NCI-H774 (cell line): ENCODE measurements at regions not wholly inside any gene's neighbourhood (a gene's known extent, or its start where the extent isn't known, plus 50 kb on each side); places are given as distances from the start of the nearest gene placed in this dataset.

Experiments
- DNase-seq: peaks from one replicate; lab custom pipeline; 2025; lab: John Stamatoyannopoulos, UW

- DNase-seq, result no peak
Observed at GRCh38 chr10:28060031-28060607, 61.2 kb upstream of the ODAD2 start.

- no peak for DNase-seq
Observed at GRCh38 chr10:28058746-28059145, 59.9 kb upstream of the ODAD2 start.

GRCh38 chr10:28054228-28054860 is 55.5 kb upstream of the ODAD2 start:
- no peak for DNase-seq

- no peak for DNase-seq
Observed at GRCh38 chr10:28049286-28049685, 50.4 kb upstream of the ODAD2 start.
